GM18507 (cell line): ENCODE measurements at regions not wholly inside any gene's neighbourhood (a gene's known extent, or its start where the extent isn't known, plus 50 kb on each side); places are given as distances from the start of the nearest gene placed in this dataset.

Source experiments
- DNase-seq: peaks from one replicate; pipeline ENCODE4 v3.0.0; 2011; ENCODE audit warnings: low read depth; ENCODE audit not compliant: insufficient read length; ENCODE audit errors: extremely low spot score
- FAIRE-seq: peaks from 2 replicates; lab custom pipeline; 2011; peaks lifted over from hg19 to GRCh38; lab: Jason Lieb, UNC

DNA sequence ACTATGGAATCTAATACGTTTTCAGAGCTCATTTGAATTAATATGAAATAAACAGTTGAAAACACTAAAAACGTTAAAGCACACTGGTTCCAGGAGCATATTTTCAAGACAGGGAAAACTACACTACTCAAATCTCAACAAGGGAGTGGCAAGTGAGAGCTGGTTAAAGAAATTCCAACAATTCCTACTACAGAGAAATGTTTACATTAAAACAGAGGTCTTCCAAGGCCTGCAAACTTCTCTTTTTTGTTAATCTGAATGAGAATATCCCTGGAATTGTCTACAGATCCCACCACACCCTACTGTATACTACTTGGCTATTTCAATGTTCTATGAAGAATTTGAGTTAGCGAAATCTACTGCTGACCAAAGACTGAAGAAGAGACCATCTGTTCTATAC lies 231.5 kb downstream of the ZEB2 start:
- FAIRE-seq, result no peak

DNA sequence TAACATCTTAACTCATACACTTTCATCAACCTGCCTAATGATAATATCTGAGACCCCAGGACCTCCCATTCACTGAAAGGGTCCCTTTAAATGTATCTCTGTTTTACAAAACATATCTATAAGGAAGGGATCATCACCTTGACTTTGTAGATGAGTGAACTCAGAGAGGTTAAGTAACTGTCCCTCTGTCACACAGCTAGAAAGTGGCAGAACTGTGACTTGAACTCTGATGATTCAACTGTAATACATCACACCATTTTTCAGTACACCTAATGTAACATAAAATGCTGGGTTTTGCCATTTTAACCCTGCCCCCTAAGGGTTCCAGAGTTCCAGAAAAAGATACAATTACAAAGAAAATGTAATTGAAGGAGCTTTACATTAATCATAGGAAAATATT lies 234.6 kb downstream of the ZEB2 start:
- DNase-seq (no peak), FAIRE-seq (no peak)

More for the DNA sequence above, 231.5 kb downstream of the ZEB2 start:
- no peak for DNase-seq

DNA sequence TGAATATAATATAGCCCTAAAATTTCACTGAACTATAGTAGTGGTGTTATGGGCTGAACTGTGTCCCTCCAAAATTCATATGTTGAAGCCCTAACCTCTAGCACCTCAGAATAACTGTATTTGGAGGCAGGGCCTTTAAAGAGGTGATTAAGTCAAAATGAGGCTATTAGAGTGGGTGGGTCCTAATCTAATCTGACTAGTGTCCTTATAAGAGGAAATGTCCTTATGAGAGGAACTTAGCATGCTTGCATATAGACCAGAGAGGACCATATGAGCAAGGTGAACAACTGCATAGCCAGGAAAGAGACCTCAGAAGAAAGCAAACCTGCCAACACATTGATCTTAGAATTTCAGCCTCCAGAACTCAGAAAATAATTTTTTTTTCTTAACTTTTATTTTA lies 238.4 kb downstream of the ZEB2 start:
- FAIRE-seq (no peak), DNase-seq (no peak)

DNA sequence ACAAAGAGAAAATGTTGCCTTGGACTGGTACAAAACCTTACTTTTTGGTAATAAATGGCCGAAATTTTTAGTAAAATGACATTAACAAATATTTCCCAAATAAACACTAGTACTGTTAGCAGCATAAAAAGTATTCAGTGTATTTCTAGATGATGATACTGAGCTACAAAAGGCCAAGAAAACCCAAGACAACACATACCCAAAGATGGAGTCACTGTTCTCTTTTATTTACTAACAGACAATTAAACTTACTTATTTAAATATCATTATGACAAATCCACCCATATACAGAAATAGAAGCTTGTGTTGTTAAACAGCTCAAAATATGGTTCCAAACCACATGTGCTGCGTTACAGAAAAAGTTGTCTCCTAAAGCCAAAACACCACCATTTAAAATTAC lies 239.9 kb downstream of the ZEB2 start:
- FAIRE-seq, result no peak
- no peak for DNase-seq

DNA sequence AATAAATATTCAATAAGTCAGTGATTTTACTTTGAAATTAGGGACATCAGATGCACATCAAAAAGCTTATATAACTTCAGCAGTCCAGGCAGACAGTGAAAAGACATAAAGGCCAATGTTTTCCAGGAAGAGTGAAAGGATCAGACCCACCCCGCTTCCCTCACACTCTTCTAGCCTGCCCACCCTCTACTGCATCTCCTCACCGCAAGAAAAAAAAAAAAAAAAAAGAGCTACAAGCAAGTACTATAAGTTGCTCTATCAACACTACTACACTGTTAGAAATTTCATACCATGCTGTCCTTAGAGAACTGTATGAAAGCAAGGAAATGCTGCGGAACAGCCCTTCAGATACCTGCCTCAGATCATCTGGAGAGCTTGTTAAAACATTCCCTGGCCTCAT lies 240.8 kb downstream of the ZEB2 start:
- FAIRE-seq, result no peak
- no peak for DNase-seq

DNA sequence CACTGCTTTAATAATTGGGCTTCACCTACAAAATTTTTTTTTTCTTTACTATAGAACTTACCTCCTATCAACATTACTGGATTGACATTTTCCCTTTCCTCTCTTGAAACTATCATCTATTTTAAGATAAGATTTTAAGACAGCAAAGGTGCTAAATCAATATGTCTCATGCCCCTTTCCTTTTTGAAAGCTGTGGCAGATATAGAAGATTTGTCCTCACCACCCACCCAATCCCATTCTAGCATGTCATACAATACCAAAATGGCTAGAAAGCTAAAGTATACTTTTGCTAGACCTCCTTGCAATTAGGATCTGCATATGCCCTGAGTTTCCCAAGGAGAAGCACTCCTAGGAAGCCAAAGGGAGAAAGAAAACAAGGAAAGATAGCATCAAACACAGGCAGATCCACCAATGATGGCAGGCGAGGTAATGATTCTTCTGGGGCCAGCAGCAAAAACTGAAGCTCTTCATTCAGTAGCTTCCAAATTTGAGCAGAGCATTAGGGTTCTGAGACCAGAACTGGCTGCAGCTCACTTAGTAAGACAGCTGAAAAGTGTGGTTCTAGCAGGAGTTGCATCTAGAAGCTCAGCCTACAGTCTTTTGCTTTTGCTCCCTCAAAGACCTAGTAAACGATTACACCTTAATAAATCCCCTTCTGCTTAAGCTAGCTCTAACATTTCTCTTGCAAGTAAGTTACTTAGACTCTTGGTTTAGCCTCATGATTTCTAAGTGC lies 242.1 kb downstream of the ZEB2 start:
- DNase-seq (no peak), FAIRE-seq (no peak)

DNA sequence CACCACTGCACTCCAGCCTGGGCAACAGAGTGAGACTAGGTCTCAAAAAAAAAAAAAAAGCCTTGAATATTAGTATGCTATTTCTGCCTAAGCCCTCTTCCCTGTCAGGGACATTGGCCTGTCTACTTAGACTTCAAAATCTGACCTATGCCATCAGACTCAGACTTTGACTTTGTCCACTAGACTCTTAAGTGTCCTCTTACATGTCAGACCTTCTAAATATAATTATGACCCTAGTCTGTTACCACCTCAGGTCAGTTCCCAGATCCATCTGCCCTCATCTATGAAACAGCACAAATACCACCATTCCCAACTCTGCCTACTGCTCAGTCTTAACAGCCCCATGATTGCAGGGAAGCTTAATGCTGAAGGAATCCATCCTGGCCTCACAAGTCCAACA lies 244.6 kb downstream of the ZEB2 start:
- FAIRE-seq (no peak), DNase-seq (no peak)

DNA sequence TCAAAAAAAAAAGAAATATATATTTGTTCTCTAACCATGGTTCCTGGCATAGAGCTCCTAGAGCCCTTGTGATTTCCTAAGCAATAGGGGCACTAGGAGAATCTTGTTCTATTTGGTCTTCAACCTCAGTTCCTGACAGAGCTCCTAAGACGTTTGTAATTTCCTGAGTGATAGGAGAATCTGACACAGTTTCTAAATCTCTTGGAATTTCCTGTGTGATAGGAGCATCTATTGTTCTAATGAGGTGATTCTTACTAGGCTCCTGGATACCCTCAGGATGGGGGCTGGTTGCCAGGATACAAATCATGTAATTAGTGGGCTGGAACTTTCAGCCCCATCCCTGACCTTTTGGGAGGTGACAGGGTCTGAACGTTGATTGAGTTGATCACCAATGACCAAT lies 245.8 kb downstream of the ZEB2 start:
- DNase-seq (no peak), FAIRE-seq (no peak)

DNA sequence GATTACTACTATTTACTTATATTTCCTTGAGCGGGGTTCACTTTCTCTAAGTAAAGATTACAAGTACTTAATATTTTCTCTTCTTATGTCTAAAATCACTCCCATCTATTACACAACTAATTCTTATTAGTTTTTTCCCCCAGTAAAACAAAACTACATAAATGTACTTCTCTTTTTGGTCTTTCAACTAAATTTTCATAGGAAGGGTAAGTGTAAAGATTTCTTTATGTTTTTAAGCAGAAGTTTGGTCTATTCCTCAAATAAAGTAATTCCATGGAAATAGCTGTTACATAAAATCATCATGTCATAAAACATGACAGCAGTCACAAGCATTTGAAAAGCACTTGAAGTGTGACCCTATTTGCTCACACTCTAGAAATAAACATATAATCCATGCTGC lies 249.0 kb downstream of the ZEB2 start:
- DNase-seq, result no peak

DNA sequence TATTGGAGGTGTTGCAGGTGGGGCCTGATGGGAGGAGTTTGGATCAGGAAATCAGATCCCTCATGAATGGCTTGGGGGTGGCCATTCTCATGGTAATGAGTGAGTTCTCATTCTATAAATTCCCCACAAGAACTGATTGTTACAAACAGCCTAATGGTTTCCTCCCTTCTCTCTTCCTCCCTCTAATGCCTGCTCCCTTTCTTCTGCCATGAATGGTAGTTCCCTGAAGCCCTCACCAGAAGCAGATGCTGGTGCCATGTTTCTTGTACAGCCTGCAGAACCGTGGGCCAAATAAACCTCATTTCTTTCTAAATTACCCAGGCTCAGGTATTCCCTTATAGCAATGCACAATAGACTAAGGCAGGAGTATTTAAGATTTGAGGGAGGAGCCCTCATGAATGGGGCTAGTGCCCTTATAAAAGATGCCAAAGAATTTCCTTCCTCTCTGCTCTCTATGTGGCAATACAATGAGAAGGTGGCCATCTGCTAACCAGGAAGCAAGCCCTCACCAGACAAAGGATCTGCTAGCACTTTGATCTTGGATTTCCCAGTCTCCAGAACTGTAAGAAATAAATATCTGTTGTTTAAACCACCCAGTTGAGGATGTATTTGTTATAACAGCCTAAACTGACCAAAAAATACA lies 251.8 kb downstream of the ZEB2 start:
- DNase-seq (no peak), FAIRE-seq (peak; percentile 55)

More for the DNA sequence above, 249.0 kb downstream of the ZEB2 start:
- no peak for FAIRE-seq

DNA sequence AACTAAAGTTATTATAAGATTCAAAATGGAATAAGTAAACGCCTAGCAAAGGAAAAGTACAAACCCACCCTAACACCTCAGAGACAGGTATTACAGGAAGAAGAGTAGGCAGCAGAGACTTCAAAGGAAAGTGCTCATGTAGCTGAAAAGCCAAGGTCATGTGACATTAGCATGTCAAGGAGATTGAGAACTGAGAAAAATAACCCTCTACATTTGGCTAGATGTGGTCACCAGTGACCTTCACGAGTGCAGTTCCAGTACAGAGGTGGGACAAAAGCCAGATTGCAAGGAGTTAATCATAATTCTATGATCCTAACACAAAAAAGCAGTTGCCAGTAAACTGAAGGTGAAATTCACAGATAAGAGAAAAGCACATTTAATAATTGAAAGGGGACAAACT lies 252.7 kb downstream of the ZEB2 start:
- DNase-seq (no peak), FAIRE-seq (peak; percentile 86)

DNA sequence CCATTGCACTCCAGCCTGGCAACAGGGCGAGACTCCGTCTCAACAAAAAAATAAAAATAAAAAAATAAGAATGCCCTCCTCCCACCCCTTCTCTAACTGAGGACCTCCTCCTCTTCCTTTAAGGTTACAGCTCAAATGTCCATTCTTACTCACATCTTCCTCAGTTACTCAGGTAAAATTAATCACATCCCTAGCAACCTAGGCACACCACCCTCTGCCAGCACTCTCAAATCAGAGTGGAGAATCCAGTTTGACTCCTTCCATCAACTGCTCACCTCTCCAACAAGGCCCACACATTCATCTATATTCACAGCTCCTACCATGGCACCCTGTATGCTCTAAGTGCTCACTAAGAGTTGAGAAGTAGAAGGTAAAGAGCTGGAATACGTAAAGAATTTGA lies 254.3 kb downstream of the ZEB2 start:
- no peak for DNase-seq
- FAIRE-seq, result no peak

DNA sequence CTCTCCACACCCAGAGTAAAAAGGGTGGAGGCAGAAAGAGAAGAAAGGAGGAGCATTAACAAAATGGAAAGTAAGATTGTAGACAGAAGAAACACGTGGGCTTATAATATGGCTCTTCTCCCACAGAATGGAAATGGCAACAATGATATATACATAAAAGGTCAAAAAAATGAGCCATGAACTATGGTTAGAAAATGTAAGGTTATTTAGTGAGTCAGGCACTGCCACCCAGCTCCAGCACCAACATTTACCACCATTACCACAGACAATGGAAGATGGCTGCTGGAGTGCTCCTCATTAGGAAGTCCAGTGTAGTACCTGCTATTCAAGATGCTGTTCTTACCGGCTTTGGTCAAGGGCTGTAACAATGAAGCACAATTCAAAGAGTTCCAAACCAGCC lies 258.0 kb downstream of the ZEB2 start:
- no peak for DNase-seq
- FAIRE-seq, result no peak

DNA sequence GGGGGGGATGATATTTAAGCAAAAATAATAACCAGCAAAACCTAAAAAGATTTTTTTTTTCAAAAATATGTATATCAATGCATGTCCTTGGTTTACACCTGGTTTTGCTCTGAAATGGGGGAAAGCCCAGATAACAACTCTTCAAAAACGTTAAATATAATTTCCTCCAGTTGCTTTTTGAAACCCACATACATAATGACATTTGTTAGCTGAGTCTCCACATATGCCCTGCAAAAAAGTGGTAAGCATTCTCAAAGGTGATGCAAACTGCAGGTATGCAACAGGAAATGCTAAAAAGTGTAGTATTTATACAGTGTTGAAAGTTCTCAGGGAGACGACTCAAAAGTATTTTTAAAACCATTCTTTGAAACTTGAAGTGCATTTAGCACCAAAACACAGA lies 258.6 kb downstream of the ZEB2 start:
- DNase-seq, result no peak
- FAIRE-seq, result peak; percentile 44

DNA sequence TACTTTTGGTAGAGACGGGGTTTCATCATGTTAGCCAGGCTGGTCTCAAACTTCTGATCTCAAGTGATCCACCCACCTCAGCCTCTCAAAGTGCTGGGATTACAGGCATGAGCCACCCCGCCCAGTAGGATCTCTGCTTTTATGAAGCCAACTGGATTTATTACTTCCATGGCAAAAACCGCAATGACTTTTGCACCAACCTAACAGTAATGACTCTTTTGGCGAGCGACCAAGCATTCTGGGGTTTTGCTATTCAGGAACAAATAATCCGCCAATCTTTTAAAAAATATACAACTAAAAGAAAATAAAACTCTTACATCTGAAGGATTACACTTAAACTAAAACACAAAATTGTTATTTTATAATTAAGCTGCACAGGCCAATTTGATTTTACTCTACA lies 260.6 kb downstream of the ZEB2 start:
- DNase-seq (no peak), FAIRE-seq (no peak)

DNA sequence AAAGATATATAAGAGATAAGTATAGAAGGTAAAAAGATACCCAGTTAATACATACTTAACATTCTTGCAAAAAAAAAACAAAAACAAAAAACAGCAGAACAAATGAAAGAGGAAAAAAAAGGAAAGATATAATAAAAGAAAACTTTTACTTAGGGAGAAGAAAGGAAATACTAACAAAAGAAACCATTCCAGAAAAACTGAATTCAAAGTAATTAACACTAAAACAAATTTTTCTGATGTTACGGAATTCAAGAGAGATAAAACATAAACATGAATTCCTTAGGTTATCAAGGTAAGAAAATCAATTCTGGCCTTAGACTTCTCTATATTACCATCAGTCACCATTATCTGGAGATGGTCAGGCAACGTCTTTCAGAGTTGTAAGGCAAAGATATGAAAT lies 261.8 kb downstream of the ZEB2 start:
- FAIRE-seq, result no peak
- no peak for DNase-seq

DNA sequence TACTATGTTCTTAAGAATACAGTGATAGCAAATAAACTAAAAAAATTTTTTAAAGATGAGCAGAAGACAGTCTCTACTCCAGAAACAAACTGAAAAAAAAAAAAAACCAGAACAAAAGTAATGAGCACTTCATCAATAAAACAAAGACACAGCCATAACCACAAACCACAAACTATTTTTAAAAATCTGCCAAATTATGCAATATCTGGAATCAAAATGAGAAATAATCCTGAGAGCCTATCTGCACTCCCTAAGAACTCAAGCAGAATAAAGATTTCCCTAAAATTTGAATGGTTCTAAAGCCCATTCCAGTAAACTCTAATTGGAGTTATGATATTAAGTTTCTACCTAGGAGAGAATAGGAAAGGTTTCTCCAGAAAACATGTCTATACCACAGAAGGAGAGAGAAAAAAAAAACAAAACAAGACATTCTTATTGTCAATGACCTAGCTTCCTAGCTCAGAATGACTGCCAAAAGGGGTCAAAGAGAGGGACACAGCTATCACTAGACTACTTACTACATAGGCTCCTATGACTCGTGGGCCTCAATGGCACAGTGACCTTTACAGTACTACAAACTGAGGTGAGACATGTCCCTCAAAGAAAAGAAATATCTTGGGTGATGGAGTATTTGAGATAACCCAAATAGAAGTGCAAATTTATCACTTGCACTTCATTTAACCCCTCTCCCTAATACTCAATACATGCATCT lies 262.8 kb downstream of the ZEB2 start:
- FAIRE-seq, result no peak

DNA sequence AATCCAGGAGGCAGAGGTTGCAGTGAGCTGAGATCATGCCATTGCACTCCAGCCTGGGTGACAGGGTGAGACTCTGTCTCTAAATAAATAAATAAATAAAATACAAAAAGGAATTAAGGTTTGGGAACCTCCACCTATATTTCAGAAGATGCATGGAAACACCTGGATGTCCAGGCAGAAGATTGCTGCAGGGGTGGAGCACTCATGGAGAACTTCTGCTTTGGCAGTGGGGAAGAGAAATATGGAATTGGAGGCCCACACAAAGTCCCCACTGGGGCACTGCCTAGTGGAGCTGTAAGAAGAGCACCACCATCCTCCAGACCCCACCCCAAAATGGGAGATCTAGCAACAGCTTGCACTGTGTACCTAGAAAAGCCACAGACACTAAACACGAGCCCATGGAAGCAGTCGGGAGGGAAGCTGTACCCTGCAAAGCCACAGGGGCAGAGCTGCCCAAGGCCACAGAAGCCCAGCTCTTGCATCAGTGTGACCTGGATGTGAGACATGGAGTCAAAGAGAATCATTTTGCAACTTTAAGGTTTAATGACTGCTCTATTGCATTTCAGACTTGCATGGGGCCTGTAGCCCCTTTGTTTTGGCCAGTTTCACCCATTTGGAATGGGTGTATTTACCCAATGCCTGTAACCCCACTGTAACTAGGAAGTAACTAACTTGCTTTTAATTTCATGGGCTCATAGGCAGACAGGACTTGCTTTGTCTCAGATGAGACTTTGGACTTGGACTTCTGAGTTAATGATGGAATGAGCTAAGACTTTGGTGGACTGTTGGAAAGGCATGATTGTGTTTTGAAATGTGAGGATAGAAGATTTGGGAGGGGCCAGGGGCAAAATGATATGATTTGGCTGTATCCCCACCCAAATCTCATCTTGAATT lies 265.3 kb downstream of the ZEB2 start:
- no peak for FAIRE-seq
- no peak for DNase-seq

More for the DNA sequence above, 262.8 kb downstream of the ZEB2 start:
- DNase-seq, result no peak

DNA sequence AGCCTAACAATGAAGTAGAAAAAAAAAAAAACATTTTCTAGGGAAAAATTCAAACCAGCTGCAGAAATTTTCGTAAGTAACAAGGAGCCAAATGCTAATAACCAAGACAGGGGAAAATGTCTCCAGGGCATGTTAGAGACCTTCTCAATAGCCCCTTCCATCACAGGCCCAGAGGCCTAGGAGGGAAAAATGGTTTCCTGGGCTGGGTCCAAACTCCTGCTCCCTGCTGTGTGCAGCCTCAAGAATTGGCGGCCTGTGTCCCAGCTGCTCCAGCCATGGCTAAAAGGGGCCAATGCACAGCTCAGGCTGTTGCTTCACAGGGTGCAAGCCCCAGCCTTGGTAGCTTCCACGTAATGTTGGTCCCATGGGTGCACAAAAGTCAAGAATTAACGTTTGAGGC lies 266.2 kb downstream of the ZEB2 start:
- FAIRE-seq, result no peak
- no peak for DNase-seq

DNA sequence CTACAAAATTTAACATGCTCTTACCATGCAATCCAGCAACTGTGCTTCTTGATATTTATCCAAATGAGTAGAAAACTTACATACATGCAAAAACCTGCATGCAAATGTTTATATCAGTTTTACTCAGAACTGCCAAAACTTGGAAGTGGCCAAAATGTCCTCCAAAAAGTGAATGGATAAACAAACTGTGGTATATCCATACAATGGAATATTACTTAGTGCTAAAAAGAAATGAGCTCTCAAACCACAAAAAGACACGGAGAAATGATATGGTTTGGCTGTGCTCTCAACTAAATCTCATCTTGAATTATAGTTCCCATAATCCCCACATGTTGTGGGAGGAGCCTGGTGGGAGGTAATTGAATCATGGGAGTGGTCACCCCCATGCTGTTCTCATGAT lies 267.2 kb downstream of the ZEB2 start:
- FAIRE-seq (no peak), DNase-seq (no peak)
